Left lung (tissue), 4 donors: ENCODE measurements at regions not wholly inside any gene's neighbourhood (a gene's known extent, or its start where the extent isn't known, plus 50 kb on each side); places are given as distances from the start of the nearest gene placed in this dataset.

Source experiments
- ATAC-seq: fragments of 200-7000 bp; cut with Tn5 transposase; one replicate; pipeline ENCODE4 v1.9.1; 2020; ENCODE audit warnings: moderate library complexity
- DNase-seq, 4 donors: peaks; one replicate each; pipeline ENCODE4 v3.0.0-alpha.2; 2013 to 2020
- H3K27ac ChIP-seq, 2 donors: fragments of 200-600 bp; sonication (generic) in 1 of 2; one replicate each; pipeline versions ENCODE4 v1.5.0 to v1.8.0; 2020 to 2021
- H3K27me3 ChIP-seq, 2 donors: fragments of 200-600 bp; sonication (generic) in 1 of 2; one replicate each; pipeline versions ENCODE4 v1.5.0 to v1.8.0; 2020 to 2021
- H3K36me3 ChIP-seq, 2 donors: fragments of 200-600 bp; sonication (generic) in 1 of 2; one replicate each; pipeline versions ENCODE4 v1.5.0 to v1.8.0; 2020 to 2021
- H3K4me1 ChIP-seq, 2 donors: fragments of 200-600 bp; one replicate each; pipeline ENCODE4 v1.8.0; 2021
- H3K4me3 ChIP-seq, 2 donors: fragments of 200-600 bp; sonication (generic) in 1 of 2; one replicate each; pipeline versions ENCODE4 v1.5.0 to v1.8.0; 2020 to 2021; ENCODE audit warnings: mild to moderate bottlenecking in 1 of 2
- H3K9me3 ChIP-seq, 2 donors: fragments of 200-600 bp; sonication (generic) in 1 of 2; one replicate each; pipeline versions ENCODE4 v1.5.0 to v1.8.0; 2020 to 2021
- CTCF ChIP-seq, 2 donors: fragments of 200-600 bp; sonication (generic) in 1 of 2; IDR thresholded peaks; one replicate each; pipeline versions ENCODE4 v1.5.0 to v1.8.0; 2021; ENCODE audit warnings: antibody characterized with exemption in 2 of 2
- intact Hi-C, 2 donors: fragments of 100-400 bp; cut with DNase I; formaldehyde crosslinking; loops; one replicate each; pipeline versions ENCODE4 v1.11.2 to v1.14.2; 2022
- donor health status: DM: no; HTN: yes; CAD: no.
- donor health status: DM: no; HTN: no; CAD: no.

- no peaks in the 10 kb centered on the region for H3K27me3 ChIP-seq
- TF ChIP-seq CTCF (IDR thresholded peaks at IDR 0.05), result no peak
- no peak overlapping the region for H3K4me3 ChIP-seq
- no peaks in the 10 kb centered on the region for H3K36me3 ChIP-seq
- ATAC-seq, result no peak
- intact Hi-C loops, result no loop called here
- H3K4me1 ChIP-seq, result no peaks in the 10 kb centered on the region
- no peaks in the 10 kb centered on the region for H3K9me3 ChIP-seq
- no peak for DNase-seq
- no peak overlapping the region for H3K27ac ChIP-seq
Observed at GRCh38 chr2:13485256-13485655, 768.5 kb downstream of the TRIB2 start.

- Histone ChIP-seq H3K4me3 (no peak overlapping the region), H3K36me3 (no peaks in the 10 kb centered on the region), H3K9me3 (no peaks in the 10 kb centered on the region), H3K27ac (no peak overlapping the region), H3K27me3 (no peaks in the 10 kb centered on the region), H3K4me1 (no peaks in the 10 kb centered on the region)
- DNase-seq (no peak), ATAC-seq (no peak)
- TF ChIP-seq CTCF (IDR thresholded peaks at IDR 0.05), result no peak
- intact Hi-C loops, result no loop called here
Observed at GRCh38 chr2:13488965-13489364, 772.2 kb downstream of the TRIB2 start.

- Histone ChIP-seq H3K36me3 (no peaks in the 10 kb centered on the region), H3K27me3 (no peaks in the 10 kb centered on the region), H3K4me3 (no peak overlapping the region), H3K27ac (no peak overlapping the region), H3K4me1 (no peaks in the 10 kb centered on the region), H3K9me3 (no peaks in the 10 kb centered on the region)
- ATAC-seq (no peak), DNase-seq (no peak)
- intact Hi-C loops, result no loop called here
- no peak for TF ChIP-seq CTCF (IDR thresholded peaks at IDR 0.05)
Observed at GRCh38 chr2:13492262-13492661, 775.5 kb downstream of the TRIB2 start.

GRCh38 chr2:13495051-13495450 lies 778.3 kb downstream of the TRIB2 start:
- Histone ChIP-seq H3K9me3 (no peaks in the 10 kb centered on the region), H3K27me3 (no peaks in the 10 kb centered on the region), H3K36me3 (no peaks in the 10 kb centered on the region), H3K27ac (no peak overlapping the region), H3K4me1 (no peaks in the 10 kb centered on the region), H3K4me3 (no peak overlapping the region)
- DNase-seq (no peak), ATAC-seq (no peak)
- TF ChIP-seq CTCF (IDR thresholded peaks at IDR 0.05), result no peak
- intact Hi-C loops, result no loop called here

- no peak overlapping the region for H3K27ac ChIP-seq
- TF ChIP-seq CTCF (IDR thresholded peaks at IDR 0.05), result no peak
- DNase-seq (no peak), ATAC-seq (no peak)
- H3K4me3 ChIP-seq, result no peak overlapping the region
- H3K9me3 ChIP-seq, result no peaks in the 10 kb centered on the region
- no peaks in the 10 kb centered on the region for H3K4me1 ChIP-seq
- no peaks in the 10 kb centered on the region for H3K36me3 ChIP-seq
- H3K27me3 ChIP-seq, result no peaks in the 10 kb centered on the region
- intact Hi-C loops, result no loop called here
Observed at GRCh38 chr2:13504808-13505207, 788.1 kb downstream of the TRIB2 start.
